Neutrophil (primary cell): ENCODE measurements at regions not wholly inside any gene's neighbourhood (a gene's known extent, or its start where the extent isn't known, plus 50 kb on each side); places are given as distances from the start of the nearest gene placed in this dataset.

Source experiments
- H3K27ac ChIP-seq: fragments of 200-600 bp; sonication (generic); 2 replicates; pipeline ENCODE4 v1.5.1; 2016; ENCODE audit warnings: mild to moderate bottlenecking, moderate library complexity
- H3K27me3 ChIP-seq: fragments of 200-600 bp; sonication (generic); 2 replicates; pipeline ENCODE4 v1.6.0; 2016; ENCODE audit warnings: mild to moderate bottlenecking
- H3K36me3 ChIP-seq: fragments of 200-600 bp; sonication (generic); 2 replicates; pipeline ENCODE4 v1.5.1; 2017
- H3K4me1 ChIP-seq, 2 experiments: fragments of 200-600 bp in 1 of 2; sonication (generic) in 1 of 2; 1 replicate in 1 of 2; 2 replicates in 1 of 2; pipeline versions ENCODE4 v1.5.1 to v1.6.1; 2013 to 2016; ENCODE audit warnings: low read depth in 1 of 2, low read length in 1 of 2, mild to moderate bottlenecking in 1 of 2, moderate library complexity in 1 of 2; ENCODE audit not compliant: control insufficient read depth in 1 of 2, insufficient read depth in 1 of 2
- H3K4me3 ChIP-seq, 2 experiments: fragments of 200-600 bp in 1 of 2; sonication (generic) in 1 of 2; 1 replicate in 1 of 2; 2 replicates in 1 of 2; pipeline ENCODE4 v1.5.1; 2013 to 2016; ENCODE audit warnings: low read depth in 1 of 2, low read length in 1 of 2, mild to moderate bottlenecking in 1 of 2, moderate library complexity in 1 of 2
- H3K9me3 ChIP-seq: fragments of 200-600 bp; sonication (generic); 2 replicates; pipeline ENCODE4 v1.5.1; 2016
- CTCF ChIP-seq: fragments of 200-600 bp; sonication (generic); IDR thresholded peaks from 2 replicates; pipeline ENCODE4 v1.5.1; 2016; ENCODE audit warnings: antibody characterized with exemption

DNA sequence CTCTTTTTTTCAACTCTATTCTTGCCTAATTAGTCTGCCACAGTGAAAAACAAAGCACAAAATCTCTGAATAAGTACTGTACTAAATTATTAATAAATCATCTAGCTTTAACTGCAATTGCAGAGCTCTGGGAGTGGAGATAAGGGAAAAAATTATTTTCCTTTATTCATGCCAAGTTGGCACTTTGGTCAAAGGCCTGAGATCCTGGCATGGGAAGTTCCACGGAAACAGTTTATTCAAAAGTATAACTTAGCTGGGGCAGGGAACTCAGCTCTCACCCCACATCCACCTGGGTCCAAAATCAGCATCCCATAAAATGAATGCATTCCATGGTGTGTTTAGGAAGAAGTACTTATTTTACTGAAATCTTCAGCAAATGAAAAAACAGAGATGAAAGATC, 185.2 kb upstream of the APCDD1 start:
- Histone ChIP-seq H3K9me3 (no peaks in the 10 kb centered on the region), H3K27ac (no peak overlapping the region), H3K4me3 (no peak overlapping the region), H3K27me3 (no peaks in the 10 kb centered on the region), H3K4me1 (peaks cover 0 to 8% of the 10 kb centered on the region in 2 experiments), H3K36me3 (no peaks in the 10 kb centered on the region)
- TF ChIP-seq CTCF, result no peak

- no peak overlapping the region for H3K4me3 ChIP-seq
- H3K4me1 ChIP-seq, result peaks cover 0 to 8% of the 10 kb centered on the region in 2 experiments
- no peaks in the 10 kb centered on the region for H3K9me3 ChIP-seq
- no peak overlapping the region for H3K27ac ChIP-seq
- no peak for TF ChIP-seq CTCF
- no peaks in the 10 kb centered on the region for H3K27me3 ChIP-seq
- H3K36me3 ChIP-seq, result no peaks in the 10 kb centered on the region
Observed at GRCh38 chr18:10270151-10270571, 184.3 kb upstream of the APCDD1 start.

GRCh38 chr18:10271481-10271880, 183.0 kb upstream of the APCDD1 start:
- no peaks in the 10 kb centered on the region for H3K4me1 ChIP-seq
- TF ChIP-seq CTCF, result no peak
- H3K36me3 ChIP-seq, result no peaks in the 10 kb centered on the region
- no peaks in the 10 kb centered on the region for H3K27me3 ChIP-seq
- no peaks in the 10 kb centered on the region for H3K9me3 ChIP-seq
- H3K27ac ChIP-seq, result no peak overlapping the region
- no peak overlapping the region for H3K4me3 ChIP-seq

DNA sequence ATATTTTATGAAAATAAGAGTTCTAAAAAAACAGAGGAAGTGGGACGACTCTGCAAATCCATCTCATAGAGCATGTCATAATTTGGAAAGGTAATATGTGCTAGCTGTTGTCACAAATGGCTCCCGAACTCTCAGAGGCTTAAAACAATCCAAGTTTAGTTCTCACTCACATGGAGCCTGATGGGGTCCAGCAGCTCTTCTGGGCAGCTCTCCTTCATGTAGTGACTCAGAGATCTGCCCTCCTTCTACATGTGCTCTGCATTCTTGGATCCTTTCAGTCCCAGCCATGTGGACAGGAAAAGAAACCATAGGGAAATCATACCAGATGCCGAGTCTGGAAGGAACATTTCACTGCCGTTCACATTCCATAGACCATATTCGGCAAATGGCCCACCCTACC, 180.1 kb upstream of the APCDD1 start:
- H3K9me3 ChIP-seq, result no peaks in the 10 kb centered on the region
- H3K4me3 ChIP-seq, result no peak overlapping the region
- TF ChIP-seq CTCF, result no peak
- H3K27ac ChIP-seq, result no peak overlapping the region
- H3K27me3 ChIP-seq, result no peaks in the 10 kb centered on the region
- no peaks in the 10 kb centered on the region for H3K4me1 ChIP-seq
- no peaks in the 10 kb centered on the region for H3K36me3 ChIP-seq

DNA sequence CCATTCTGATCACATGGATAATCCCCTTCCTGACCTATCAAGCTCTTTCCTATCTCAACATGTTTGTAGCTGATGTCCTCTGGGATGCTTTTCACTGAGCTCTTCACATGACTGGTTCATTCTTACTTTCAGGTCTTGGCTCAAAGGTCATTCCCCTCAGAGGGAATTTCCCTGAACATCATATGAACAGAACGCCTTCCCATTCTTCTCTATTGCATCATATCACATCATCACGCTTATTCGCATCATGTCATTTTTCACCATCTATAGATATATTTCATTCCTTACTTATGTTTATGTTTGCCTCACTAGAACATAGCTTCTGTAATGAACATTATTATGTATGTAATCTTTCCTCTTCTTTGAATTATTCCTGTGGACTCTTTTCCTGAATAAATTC, 178.9 kb upstream of the APCDD1 start:
- Histone ChIP-seq H3K27me3 (no peaks in the 10 kb centered on the region), H3K9me3 (no peaks in the 10 kb centered on the region), H3K36me3 (no peaks in the 10 kb centered on the region), H3K4me1 (no peaks in the 10 kb centered on the region), H3K4me3 (no peak overlapping the region), H3K27ac (no peak overlapping the region)
- no peak for TF ChIP-seq CTCF

DNA sequence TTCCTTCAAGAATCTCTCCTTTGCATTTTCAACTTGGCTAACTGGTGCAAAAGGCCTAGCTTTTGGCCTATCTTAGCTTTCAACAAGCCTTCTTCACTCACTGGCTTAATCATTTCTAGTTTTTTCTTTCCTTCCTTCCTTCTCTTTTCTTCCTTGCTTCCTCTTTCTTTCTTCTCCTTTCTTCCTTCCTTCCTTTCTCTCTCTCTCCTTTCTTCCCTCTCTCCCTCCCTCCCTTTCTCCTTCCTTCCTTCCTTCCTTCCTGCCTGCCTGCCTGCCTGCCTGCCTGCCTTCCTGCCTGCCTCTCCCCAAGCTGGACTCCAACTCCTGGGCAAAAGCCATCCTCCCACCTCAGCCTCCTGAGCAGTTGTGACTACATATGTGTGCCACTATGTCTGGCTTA, 176.2 kb upstream of the APCDD1 start:
- Histone ChIP-seq H3K4me1 (no peaks in the 10 kb centered on the region), H3K36me3 (no peaks in the 10 kb centered on the region), H3K4me3 (no peak overlapping the region), H3K27ac (no peak overlapping the region), H3K27me3 (no peaks in the 10 kb centered on the region), H3K9me3 (no peaks in the 10 kb centered on the region)
- no peak for TF ChIP-seq CTCF
